ENCODE measurements at regions not wholly inside any gene's neighbourhood (a gene's known extent, or its start where the extent isn't known, plus 50 kb on each side); places are given as distances from the start of the nearest gene placed in this dataset.
"Not testable (repeated sequence)": the region's sequence is repeated elsewhere in the genome, so short reads cannot be mapped to it uniquely, and the experiment has no call there.

DNA sequence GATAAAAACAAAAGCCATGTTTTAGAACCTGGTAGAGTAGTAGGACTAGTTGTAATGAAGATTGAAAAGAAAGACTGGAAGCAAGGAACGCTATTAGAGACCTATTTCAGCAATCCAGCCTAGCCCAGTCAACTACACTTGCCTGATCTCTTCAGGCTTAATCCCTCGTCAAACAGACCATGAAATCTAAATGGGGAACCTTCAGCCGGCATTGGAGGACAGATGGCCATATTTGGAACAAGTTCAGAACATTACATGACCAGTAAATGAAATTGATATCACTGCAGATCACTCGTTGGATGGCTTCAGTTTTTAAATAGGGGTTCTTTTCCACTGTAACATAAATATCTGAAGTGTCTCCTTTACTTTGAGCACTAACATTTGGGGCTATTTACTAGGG lies 84.8 kb upstream of the WDR44 start:
- DNase-seq: peak; percentile 79

DNA sequence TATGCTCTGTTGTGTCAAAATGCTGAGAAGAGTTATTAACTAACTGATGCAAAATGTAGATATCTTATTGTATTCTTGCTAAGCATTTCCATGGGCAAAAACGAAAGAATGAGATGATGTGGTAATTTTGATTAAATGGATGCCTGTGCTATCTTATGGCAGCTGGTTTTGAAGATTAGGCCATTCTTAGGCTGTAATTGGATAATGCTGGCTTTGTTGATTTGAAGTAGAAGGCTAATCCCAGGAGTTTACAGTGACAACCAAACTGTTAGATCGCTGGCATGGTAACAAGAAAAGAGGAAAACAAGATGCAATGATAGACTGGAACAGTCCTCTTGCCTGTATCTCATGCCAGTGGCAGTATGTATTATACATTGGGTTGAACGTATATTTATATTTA lies 74.1 kb upstream of the WDR44 start:
- peak; percentile 97 for DNase-seq

DNA sequence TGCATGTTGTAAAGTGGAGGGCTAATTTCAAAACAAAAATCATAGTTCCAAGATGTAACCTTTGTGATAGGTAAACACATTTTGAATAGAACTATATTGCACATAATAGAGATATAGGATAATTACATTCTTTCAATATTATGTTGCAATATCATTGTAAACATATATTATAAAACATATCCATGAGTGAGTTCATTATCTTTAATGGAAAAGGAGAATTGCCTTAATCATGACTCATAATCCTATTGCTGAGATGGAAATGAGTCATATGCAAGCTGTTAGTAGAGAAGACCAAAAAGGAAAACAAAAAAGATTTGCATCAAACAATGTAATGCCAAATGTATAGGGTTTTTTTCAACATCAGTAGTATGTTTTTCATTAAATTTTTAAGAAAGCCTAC lies 73.7 kb upstream of the WDR44 start:
- DNase-seq: peak; percentile 63

DNA sequence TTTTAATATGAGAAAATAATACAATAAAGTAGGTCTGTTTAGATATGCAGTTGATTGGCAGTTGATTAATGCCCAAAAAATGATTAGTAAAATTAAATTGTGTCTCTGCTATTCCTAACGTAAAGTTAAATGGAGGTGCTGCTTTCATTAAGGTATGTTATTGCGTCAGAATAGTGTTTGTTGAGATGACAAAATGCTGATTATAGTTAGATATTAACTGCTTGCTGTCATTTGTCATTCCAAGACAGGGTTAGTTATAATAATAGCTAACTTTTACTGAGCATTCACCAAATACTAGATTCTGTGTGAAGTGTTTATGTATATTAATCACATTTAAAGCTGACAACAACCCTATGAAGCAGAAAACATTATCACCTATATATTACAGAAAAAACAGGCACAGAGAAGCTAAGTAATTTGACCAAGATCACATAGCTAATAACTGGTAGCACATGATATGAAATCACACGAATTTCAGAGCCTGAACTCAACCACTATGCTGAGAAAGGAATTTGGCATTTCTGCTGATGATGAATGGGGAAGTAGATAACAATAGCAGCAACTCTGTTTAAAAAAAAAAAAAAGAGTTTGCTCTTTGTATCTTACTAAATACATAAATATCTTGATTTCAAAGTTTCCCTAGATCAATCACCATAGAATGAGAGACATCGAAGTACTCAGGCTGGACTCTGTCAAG lies 59.7 kb upstream of the WDR44 start:
- no peak for DNase-seq

GRCh38 chrX:118295818-118296217 lies 50.1 kb upstream of the WDR44 start:
- not testable (repeated sequence) for DNase-seq
